Islet precursor cell (in vitro differentiated cells): ENCODE measurements at regions not wholly inside any gene's neighbourhood (a gene's known extent, or its start where the extent isn't known, plus 50 kb on each side); places are given as distances from the start of the nearest gene placed in this dataset.

Source experiments
- DNase-seq: peaks from one replicate; pipeline ENCODE4 v3.0.0-alpha.2; 2018

- no peak for DNase-seq
Measured at GRCh38 chr10:43754569-43755260, 106.0 kb upstream of the ZNF32 start.

- no peak for DNase-seq
Measured at GRCh38 chr10:43753397-43754061, 104.8 kb upstream of the ZNF32 start.

GRCh38 chr10:43752682-43753081 is 104.0 kb upstream of the ZNF32 start:
- DNase-seq, result no peak

GRCh38 chr10:43751646-43752045 is 103.0 kb upstream of the ZNF32 start:
- no peak for DNase-seq

- DNase-seq, result no peak
Measured at GRCh38 chr10:43749940-43750552, 101.4 kb upstream of the ZNF32 start.

GRCh38 chr10:43749145-43749576 is 100.5 kb upstream of the ZNF32 start:
- no peak for DNase-seq

GRCh38 chr10:43748560-43748959 is 99.9 kb upstream of the ZNF32 start:
- DNase-seq, result no peak

GRCh38 chr10:43746906-43747305 is 98.2 kb upstream of the ZNF32 start:
- DNase-seq, result no peak

- no peak for DNase-seq
Measured at GRCh38 chr10:43739161-43739560, 90.5 kb upstream of the ZNF32 start.

- peak; percentile 64 for DNase-seq
Measured at GRCh38 chr10:43737003-43737402, 88.3 kb upstream of the ZNF32 start.

GRCh38 chr10:43735907-43736306 is 87.2 kb upstream of the ZNF32 start:
- no peak for DNase-seq

GRCh38 chr10:43734716-43735115 is 86.0 kb upstream of the ZNF32 start:
- no peak for DNase-seq

GRCh38 chr10:43731486-43731885 is 82.8 kb upstream of the ZNF32 start:
- DNase-seq, result no peak

- DNase-seq, result peak; percentile 46
Measured at GRCh38 chr10:43728425-43728824, 79.7 kb upstream of the ZNF32 start.

GRCh38 chr10:43727935-43728334 is 79.3 kb upstream of the ZNF32 start:
- DNase-seq, result no peak

- no peak for DNase-seq
Measured at GRCh38 chr10:43715334-43715733, 66.7 kb upstream of the ZNF32 start.

GRCh38 chr10:43712821-43713584 is 64.3 kb upstream of the ZNF32 start:
- no peak for DNase-seq

GRCh38 chr10:43710772-43711471 is 62.2 kb upstream of the ZNF32 start:
- no peak for DNase-seq

GRCh38 chr10:43708262-43708661 is 59.6 kb upstream of the ZNF32 start:
- no peak for DNase-seq

- DNase-seq, result peak; percentile 74
Measured at GRCh38 chr10:43707770-43708169, 59.1 kb upstream of the ZNF32 start.

GRCh38 chr10:43706166-43706565 is 57.5 kb upstream of the ZNF32 start:
- DNase-seq, result no peak

- no peak for DNase-seq
Measured at GRCh38 chr10:43703286-43703685, 54.6 kb upstream of the ZNF32 start.

GRCh38 chr10:43702936-43703281 is 54.2 kb upstream of the ZNF32 start:
- no peak for DNase-seq
